Activated CD4-positive, alpha-beta T cell treated with anti-CD3 and anti-CD28 coated beads for 36 hours (primary cell): ENCODE measurements at regions not wholly inside any gene's neighbourhood (a gene's known extent, or its start where the extent isn't known, plus 50 kb on each side); places are given as distances from the start of the nearest gene placed in this dataset.
"Not testable (repeated sequence)": the region's sequence is repeated elsewhere in the genome, so short reads cannot be mapped to it uniquely, and the experiment has no call there.

Experiments used
- ATAC-seq: fragments of 200-7000 bp; cut with Tn5 transposase; one replicate; pipeline ENCODE4 v1.10.0; 2021; ENCODE audit warnings: mild to moderate bottlenecking, moderate library complexity
- CTCF ChIA-PET: fragments of 350-600 bp; sonication (Branson Sonifier 250); formaldehyde crosslinking; loops from one replicate; lab custom pipeline; 2021; ENCODE audit warnings: antibody characterized with exemption; lab: Charles Lee
- POLR2A ChIA-PET: fragments of 350-600 bp; sonication (Branson Sonifier 250); formaldehyde crosslinking; loops from one replicate; lab custom pipeline; 2021; ENCODE audit warnings: antibody characterized with exemption, inconsistent platforms; lab: Charles Lee
- DNase-seq: peaks from one replicate; pipeline ENCODE4 v3.0.0-alpha.2; 2020
- H3K27ac Mint-ChIP-seq: one replicate; pipeline ENCODE4 v1.8.0; 2021; ENCODE audit warnings: mixed read lengths
- H3K27me3 Mint-ChIP-seq: one replicate; pipeline ENCODE4 v1.8.0; 2021; ENCODE audit warnings: mixed read lengths
- H3K36me3 Mint-ChIP-seq: one replicate; pipeline ENCODE4 v1.8.0; 2021; ENCODE audit warnings: low read depth, mixed read lengths
- H3K4me1 Mint-ChIP-seq: one replicate; pipeline ENCODE4 v1.8.0; 2021; ENCODE audit warnings: mixed read lengths
- H3K4me3 Mint-ChIP-seq: one replicate; pipeline ENCODE4 v1.8.0; 2021; ENCODE audit warnings: mild to moderate bottlenecking, moderate library complexity, mixed read lengths
- H3K9me3 Mint-ChIP-seq: one replicate; pipeline ENCODE4 v1.8.0; 2021; ENCODE audit warnings: low read depth, mixed read lengths
- intact Hi-C, 2 experiments: fragments of 100-400 bp; cut with DNase I in 1 of 2; cut with micrococcal nuclease in 1 of 2; formaldehyde crosslinking; loops; one replicate each; pipeline versions ENCODE4 v1.14.2 to v1.15.1; 2022 to 2024; cut with DNase I, micrococcal nuclease

GRCh38 chr14:37791384-37792036 is 196.1 kb downstream of the TTC6 start:
- no peaks in the 10 kb centered on the region for H3K9me3 Mint-ChIP-seq
- H3K27me3 Mint-ChIP-seq: no peaks in the 10 kb centered on the region
- no peaks in the 10 kb centered on the region for H3K36me3 Mint-ChIP-seq
- intact Hi-C loops: no loop called here
- no peak overlapping the region for H3K27ac Mint-ChIP-seq
- no peaks in the 10 kb centered on the region for H3K4me1 Mint-ChIP-seq
- no peak overlapping the region for H3K4me3 Mint-ChIP-seq
- CTCF ChIA-PET: interaction anchor here (0.8 kb wide), 1 partner anchor 648 kb away, joined by 3 read pairs; no protein-coding TSS in a partner anchor
- no peak for ATAC-seq
- DNase-seq: no peak
- POLR2A ChIA-PET: no interaction called here

- POLR2A ChIA-PET: no interaction called here
- H3K4me1 Mint-ChIP-seq: no peaks in the 10 kb centered on the region
- H3K36me3 Mint-ChIP-seq: no peaks in the 10 kb centered on the region
- no peak overlapping the region for H3K27ac Mint-ChIP-seq
- intact Hi-C loops: no loop called here
- H3K27me3 Mint-ChIP-seq: no peaks in the 10 kb centered on the region
- CTCF ChIA-PET: interaction anchor here (0.8 kb wide), 1 partner anchor 649 kb away, joined by 3 read pairs; no protein-coding TSS in a partner anchor
- ATAC-seq (no peak), DNase-seq (no peak)
- H3K9me3 Mint-ChIP-seq: no peaks in the 10 kb centered on the region
- H3K4me3 Mint-ChIP-seq: no peak overlapping the region
Observed at GRCh38 chr14:37792124-37792523, 196.7 kb downstream of the TTC6 start.

DNA sequence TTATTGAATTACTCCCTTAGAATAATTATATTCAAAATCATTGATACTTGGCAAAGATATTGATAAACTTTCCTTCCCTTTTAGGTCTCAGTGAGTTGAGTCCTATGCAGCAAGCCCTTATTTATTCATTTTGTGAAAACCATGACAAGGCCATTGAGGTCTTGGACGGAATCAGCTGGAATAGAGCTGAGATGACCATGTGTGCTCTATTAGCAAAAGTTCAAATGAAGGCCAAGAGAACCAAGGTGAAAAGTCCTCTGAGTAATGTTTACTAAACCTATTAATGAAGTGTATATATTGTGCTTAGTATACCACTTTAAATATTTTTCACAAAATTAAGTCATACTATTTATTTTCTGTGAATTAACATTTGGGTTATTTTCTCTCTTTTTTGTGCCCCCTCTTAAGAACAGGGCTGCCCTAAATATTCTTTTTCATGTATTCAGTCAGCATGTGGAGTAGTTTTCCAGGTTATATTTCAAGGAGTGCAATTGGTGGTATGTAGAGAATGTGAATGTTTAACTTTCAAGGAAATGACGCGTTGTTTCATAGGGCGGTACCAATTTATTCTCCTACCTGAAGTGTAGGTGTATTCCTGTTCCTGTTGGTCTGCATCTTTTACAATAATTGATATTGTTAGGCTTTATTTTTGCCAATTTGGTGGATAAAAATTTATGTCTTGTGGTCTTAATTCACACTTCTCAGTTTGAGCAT is 201.4 kb downstream of the TTC6 start:
- Mint-ChIP-seq H3K27me3 (no peaks in the 10 kb centered on the region), H3K27ac (no peak overlapping the region), H3K9me3 (peaks cover 3% of the 10 kb centered on the region), H3K4me1 (no peaks in the 10 kb centered on the region), H3K4me3 (no peak overlapping the region), H3K36me3 (no peaks in the 10 kb centered on the region)
- DNase-seq: no peak
- intact Hi-C loops: no loop called here
- no peak for ATAC-seq
- ChIA-PET POLR2A (no interaction called here), CTCF (no interaction called here)

DNA sequence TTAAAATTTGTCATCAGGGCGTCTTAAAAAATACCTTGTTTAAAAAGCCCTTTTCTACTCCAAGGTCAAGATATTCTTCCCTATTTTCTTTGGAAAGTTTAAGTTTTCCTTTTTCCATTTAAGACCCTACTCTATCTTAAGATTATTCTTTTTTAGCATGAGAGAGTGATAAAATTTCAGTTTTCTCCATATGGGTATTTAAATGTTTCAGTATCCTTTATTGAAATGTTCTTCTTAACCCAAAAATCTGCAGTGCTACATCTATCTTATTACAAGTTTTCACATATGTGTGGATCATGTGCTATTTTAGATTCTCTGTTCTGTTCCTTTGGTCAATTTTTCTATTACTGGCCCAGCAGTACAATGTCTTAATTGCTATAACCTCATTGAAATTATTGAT is 202.2 kb downstream of the TTC6 start:
- Mint-ChIP-seq H3K9me3 (peaks cover 3% of the 10 kb centered on the region), H3K4me1 (no peaks in the 10 kb centered on the region), H3K4me3 (no peak overlapping the region), H3K27ac (no peak overlapping the region), H3K36me3 (no peaks in the 10 kb centered on the region), H3K27me3 (no peaks in the 10 kb centered on the region)
- ChIA-PET POLR2A (no interaction called here), CTCF (no interaction called here)
- ATAC-seq: no peak
- no peak for DNase-seq
- intact Hi-C loops: no loop called here

- Mint-ChIP-seq H3K4me3 (no peak overlapping the region), H3K4me1 (no peaks in the 10 kb centered on the region), H3K27me3 (no peaks in the 10 kb centered on the region), H3K27ac (no peak overlapping the region), H3K9me3 (no peaks in the 10 kb centered on the region), H3K36me3 (no peaks in the 10 kb centered on the region)
- DNase-seq: no peak
- POLR2A ChIA-PET: no interaction called here
- no peak for ATAC-seq
- intact Hi-C loops: loop anchor here in 1 of 2 experiments (10.0 kb wide), 1 partner anchor 1723 kb away; no protein-coding TSS in a partner anchor
- CTCF ChIA-PET: no interaction called here
Observed at GRCh38 chr14:37807722-37808121, 212.3 kb downstream of the TTC6 start.

DNA sequence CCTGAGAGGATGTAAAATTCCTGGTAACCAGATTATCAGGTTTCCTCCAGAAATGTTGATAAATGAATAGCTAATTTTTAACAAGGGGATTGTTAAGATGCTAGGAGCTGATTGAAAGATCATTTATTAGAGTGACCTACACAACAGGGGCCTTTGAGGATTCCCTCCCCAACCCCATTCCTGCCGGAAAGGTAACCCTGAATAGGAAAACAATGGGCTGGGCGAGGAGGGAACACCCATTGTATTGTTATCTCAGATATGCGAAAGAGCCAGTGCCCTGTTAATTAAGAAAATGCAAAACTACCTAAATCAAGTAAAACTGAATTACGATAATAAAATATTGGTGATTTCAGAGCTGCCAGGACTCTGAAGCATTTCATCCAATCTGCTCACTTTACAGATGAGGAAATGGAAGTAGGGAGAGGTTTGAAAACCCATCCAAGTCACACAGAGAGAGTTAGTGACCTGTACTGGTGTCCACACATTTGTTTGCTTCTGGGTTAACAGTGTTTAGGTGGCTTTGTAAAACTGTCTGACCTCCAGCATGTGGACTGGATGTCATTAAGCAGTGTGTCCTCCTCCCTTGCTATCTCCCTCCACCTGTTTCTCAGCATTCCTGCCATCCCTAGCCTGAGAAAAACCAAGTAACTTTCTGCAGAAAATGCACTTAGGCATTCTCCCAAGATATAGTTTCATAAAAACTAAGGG is 214.8 kb downstream of the TTC6 start:
- H3K27ac Mint-ChIP-seq: no peak overlapping the region
- no peaks in the 10 kb centered on the region for H3K4me1 Mint-ChIP-seq
- POLR2A ChIA-PET: no interaction called here
- no peaks in the 10 kb centered on the region for H3K9me3 Mint-ChIP-seq
- H3K27me3 Mint-ChIP-seq: no peaks in the 10 kb centered on the region
- no peak for ATAC-seq
- intact Hi-C loops: no loop called here
- CTCF ChIA-PET: no interaction called here
- no peak for DNase-seq
- no peaks in the 10 kb centered on the region for H3K36me3 Mint-ChIP-seq
- no peak overlapping the region for H3K4me3 Mint-ChIP-seq

- Mint-ChIP-seq H3K36me3 (no peaks in the 10 kb centered on the region), H3K4me1 (no peaks in the 10 kb centered on the region), H3K4me3 (no peak overlapping the region), H3K9me3 (no peaks in the 10 kb centered on the region), H3K27ac (no peak overlapping the region), H3K27me3 (no peaks in the 10 kb centered on the region)
- intact Hi-C loops: no loop called here
- DNase-seq: no peak
- POLR2A ChIA-PET: no interaction called here
- CTCF ChIA-PET: no interaction called here
- no peak for ATAC-seq
Observed at GRCh38 chr14:37813732-37814131, 218.3 kb downstream of the TTC6 start.

DNA sequence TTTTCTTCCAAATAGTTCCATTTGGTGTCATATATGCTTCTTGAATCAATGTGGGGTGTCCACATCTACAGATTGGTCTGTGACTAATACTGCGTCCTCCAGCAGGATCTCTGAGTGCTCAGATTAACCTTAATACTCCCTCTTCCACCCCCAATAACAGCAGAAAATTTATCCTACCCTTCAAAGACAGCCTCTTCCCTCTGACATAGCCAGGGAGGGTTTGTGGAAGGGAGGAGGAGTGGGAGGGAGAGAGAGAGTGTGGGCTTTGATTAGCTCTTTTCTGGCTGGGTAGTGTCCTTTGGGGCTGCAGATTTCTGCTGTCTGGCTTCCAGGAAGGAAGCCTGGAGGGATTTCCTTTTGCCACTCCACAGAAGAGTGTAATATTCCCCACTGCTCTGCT is 220.7 kb downstream of the TTC6 start:
- ChIA-PET CTCF (interaction anchor here (0.9 kb wide), 1 partner anchor 13 kb away, joined by 5 read pairs; no protein-coding TSS in a partner anchor), POLR2A (no interaction called here)
- no peaks in the 10 kb centered on the region for H3K9me3 Mint-ChIP-seq
- no peaks in the 10 kb centered on the region for H3K4me1 Mint-ChIP-seq
- DNase-seq (no peak), ATAC-seq (no peak)
- intact Hi-C loops: no loop called here
- no peaks in the 10 kb centered on the region for H3K27me3 Mint-ChIP-seq
- H3K27ac Mint-ChIP-seq: no peak overlapping the region
- H3K4me3 Mint-ChIP-seq: no peak overlapping the region
- H3K36me3 Mint-ChIP-seq: no peaks in the 10 kb centered on the region

DNA sequence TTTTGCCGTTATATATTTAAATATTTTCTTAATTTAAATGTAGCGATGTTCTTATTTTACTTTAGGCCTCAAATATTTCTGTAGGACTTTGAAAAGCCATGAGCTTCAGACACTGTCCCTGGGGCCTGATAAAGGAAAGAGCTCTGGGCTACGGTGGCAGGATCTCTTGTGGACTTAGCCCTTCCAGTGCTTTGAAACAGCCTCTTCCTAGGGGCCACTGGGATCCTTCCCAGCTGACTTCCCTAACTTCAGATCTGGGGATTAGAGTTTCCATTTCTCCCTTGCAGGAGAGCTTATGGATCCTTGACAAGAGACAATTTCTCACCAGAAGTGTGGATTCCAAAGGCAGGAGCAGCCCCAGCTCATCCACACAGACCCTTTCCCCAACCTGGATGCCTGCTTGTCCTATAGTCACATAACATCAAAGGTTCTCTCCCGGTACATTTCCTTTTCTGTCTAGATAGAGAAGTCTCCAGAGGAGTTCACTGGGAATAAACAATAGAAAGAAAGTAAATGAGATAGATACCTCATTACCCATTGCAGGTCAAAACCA is 221.4 kb downstream of the TTC6 start:
- Mint-ChIP-seq H3K9me3 (no peaks in the 10 kb centered on the region), H3K4me1 (no peaks in the 10 kb centered on the region), H3K27ac (no peak overlapping the region), H3K4me3 (no peak overlapping the region), H3K36me3 (no peaks in the 10 kb centered on the region), H3K27me3 (peaks cover 2% of the 10 kb centered on the region)
- intact Hi-C loops: no loop called here
- DNase-seq (no peak), ATAC-seq (no peak)
- ChIA-PET CTCF (interaction anchor here (0.9 kb wide), 1 partner anchor 12 kb away, joined by 5 read pairs; no protein-coding TSS in a partner anchor), POLR2A (no interaction called here)

DNA sequence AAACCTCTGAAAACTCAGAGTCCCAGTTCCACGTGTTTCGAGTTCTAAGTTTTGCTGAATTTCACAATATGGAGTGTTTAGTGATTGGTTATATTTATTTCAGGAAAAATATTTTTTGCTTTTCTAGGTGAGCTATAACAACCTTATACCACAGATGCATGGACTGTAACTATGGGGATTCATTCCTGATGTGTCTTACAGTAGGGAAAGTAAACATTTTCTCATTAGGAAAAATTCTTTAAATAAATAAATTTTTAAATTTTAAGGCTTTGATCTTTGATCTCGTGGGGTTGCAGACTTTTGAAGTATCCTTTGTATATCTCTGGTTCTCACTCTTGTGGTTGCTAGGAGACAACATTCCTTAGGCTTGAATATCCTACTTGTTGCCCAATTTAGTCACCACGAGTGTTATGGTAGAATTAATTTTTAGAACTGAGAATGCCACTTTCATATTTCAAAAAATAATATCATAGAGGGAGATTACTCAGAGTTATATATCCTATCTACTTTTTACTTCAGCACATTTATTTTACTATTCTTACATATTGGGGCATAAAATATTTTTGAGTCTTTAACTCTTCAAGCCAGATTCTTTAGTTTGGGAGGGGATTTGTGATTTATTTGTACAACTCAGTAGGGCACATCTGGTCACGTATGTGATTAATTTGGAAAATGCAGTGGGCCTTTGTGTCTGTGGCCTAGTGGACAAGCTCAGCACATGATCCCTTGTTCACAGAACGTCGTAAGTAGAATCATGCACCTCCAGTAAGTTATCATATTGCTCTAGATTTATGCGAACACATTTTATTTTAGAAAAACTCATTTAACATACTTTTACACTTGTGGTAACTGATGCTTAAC is 224.0 kb downstream of the TTC6 start:
- intact Hi-C loops: no loop called here
- DNase-seq: no peak
- Mint-ChIP-seq H3K36me3 (no peaks in the 10 kb centered on the region), H3K9me3 (no peaks in the 10 kb centered on the region), H3K27ac (no peak overlapping the region), H3K4me1 (no peaks in the 10 kb centered on the region), H3K27me3 (peaks cover 2% of the 10 kb centered on the region), H3K4me3 (no peak overlapping the region)
- ChIA-PET CTCF (no interaction called here), POLR2A (no interaction called here)
- ATAC-seq: no peak

DNA sequence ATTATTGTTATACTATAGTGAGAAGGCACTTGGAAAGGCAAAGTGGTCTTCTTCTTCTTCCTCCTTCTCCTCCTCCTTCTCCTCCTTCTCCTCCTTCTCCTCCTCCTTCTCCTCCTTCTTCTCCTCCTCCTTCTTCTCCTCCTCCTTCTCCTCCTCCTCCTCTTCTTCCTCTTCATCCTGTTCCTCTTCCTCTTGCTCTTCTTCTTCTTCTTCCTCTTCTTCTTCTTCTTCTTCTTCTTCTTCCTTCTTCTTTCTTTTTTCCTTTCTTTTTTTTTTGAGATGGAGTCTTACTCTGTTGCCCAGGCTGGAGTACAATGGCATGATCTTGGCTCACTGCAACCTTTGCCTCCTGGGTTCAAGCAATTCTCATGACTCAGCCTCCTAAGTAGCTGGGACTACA is 225.4 kb downstream of the TTC6 start:
- H3K9me3 Mint-ChIP-seq, H3K27me3 Mint-ChIP-seq, intact Hi-C loops, CTCF ChIA-PET, H3K4me1 Mint-ChIP-seq, POLR2A ChIA-PET, DNase-seq, H3K27ac Mint-ChIP-seq, H3K4me3 Mint-ChIP-seq, H3K36me3 Mint-ChIP-seq, ATAC-seq: not testable (repeated sequence)
